Activated CD8-positive, alpha-beta memory T cell treated with anti-CD3 and anti-CD28 coated beads, Interleukin-2, amount 10 ng/mL, durations not matched to agents 7 days and 5 days (primary cell): ENCODE measurements at regions not wholly inside any gene's neighbourhood (a gene's known extent, or its start where the extent isn't known, plus 50 kb on each side); places are given as distances from the start of the nearest gene placed in this dataset.

ENCODE experiments used
- ATAC-seq: fragments of 150-1000 bp; cut with Tn5 transposase; one replicate; pipeline ENCODE4 v1.10.0; 2021; ENCODE audit warnings: moderate library complexity
- CTCF ChIA-PET: fragments of 350-600 bp; sonication (Branson Sonifier 250); formaldehyde crosslinking; loops from one replicate; lab custom pipeline; 2021; ENCODE audit warnings: antibody characterized with exemption; lab: Charles Lee
- DNase-seq: peaks from one replicate; pipeline ENCODE4 v3.0.0-alpha.2; 2020
- H3K27ac Mint-ChIP-seq: one replicate; pipeline ENCODE4 v1.8.0; 2021; ENCODE audit warnings: mild to moderate bottlenecking, mixed read lengths
- H3K27me3 Mint-ChIP-seq: one replicate; pipeline ENCODE4 v1.8.0; 2021; ENCODE audit warnings: mixed read lengths
- H3K36me3 Mint-ChIP-seq: one replicate; pipeline ENCODE4 v1.8.0; 2021; ENCODE audit warnings: mild to moderate bottlenecking, mixed read lengths
- H3K4me1 Mint-ChIP-seq: one replicate; pipeline ENCODE4 v1.8.0; 2021; ENCODE audit warnings: mixed read lengths
- H3K4me3 Mint-ChIP-seq: one replicate; pipeline ENCODE4 v1.8.0; 2021; ENCODE audit warnings: mild to moderate bottlenecking, moderate library complexity, mixed read lengths
- H3K9me3 Mint-ChIP-seq: one replicate; pipeline ENCODE4 v1.8.0; 2022; ENCODE audit warnings: low read depth, mixed read lengths

DNA sequence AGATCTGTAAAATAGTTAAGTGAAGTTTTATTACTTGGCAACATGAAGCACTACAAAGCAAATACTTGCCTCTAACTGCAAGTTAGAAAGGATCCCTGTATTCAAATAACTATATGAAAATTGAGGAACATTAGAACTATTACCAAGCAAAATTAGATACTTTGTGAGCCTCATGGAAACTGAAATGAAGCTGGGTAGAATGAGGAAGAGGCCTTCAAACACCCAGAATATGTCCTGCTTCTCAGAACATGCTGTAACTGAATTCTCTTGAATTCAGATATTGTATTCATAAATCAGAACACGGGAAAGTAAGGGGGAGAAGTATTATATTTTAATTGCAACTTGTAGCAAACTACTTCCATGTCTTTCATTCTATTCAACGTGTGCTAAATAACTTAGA lies 947.9 kb downstream of the PCDH17 start:
- ATAC-seq, result no peak
- DNase-seq, result no peak
- Mint-ChIP-seq H3K4me3 (no peak overlapping the region), H3K27me3 (no peaks in the 10 kb centered on the region), H3K9me3 (peaks cover 15% of the 10 kb centered on the region), H3K4me1 (no peaks in the 10 kb centered on the region), H3K27ac (no peak overlapping the region), H3K36me3 (no peaks in the 10 kb centered on the region)
- CTCF ChIA-PET, result no interaction called here

DNA sequence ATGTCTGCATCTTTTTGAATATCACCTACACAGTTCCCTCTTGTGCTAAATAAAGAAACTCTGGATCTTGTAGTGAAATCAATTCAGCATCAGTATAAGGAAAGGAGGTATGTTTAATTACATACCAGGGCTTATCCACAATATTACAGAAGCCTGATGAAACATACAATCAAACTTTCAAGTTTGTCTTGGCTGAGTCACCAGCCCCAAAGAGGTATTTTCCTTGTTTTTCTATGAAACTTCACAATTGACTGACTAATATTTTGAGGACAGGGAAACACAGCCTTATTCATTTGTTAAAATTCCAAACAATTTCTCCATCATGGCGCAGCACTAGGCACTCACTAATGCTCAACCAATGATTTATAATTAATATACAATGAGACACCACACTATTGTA lies 952.4 kb downstream of the PCDH17 start:
- peaks cover under 1% of the 10 kb centered on the region for H3K9me3 Mint-ChIP-seq
- no peaks in the 10 kb centered on the region for H3K4me1 Mint-ChIP-seq
- no peaks in the 10 kb centered on the region for H3K36me3 Mint-ChIP-seq
- no peaks in the 10 kb centered on the region for H3K27me3 Mint-ChIP-seq
- no peak overlapping the region for H3K27ac Mint-ChIP-seq
- H3K4me3 Mint-ChIP-seq, result no peak overlapping the region
- DNase-seq (no peak), ATAC-seq (no peak)
- CTCF ChIA-PET, result no interaction called here

DNA sequence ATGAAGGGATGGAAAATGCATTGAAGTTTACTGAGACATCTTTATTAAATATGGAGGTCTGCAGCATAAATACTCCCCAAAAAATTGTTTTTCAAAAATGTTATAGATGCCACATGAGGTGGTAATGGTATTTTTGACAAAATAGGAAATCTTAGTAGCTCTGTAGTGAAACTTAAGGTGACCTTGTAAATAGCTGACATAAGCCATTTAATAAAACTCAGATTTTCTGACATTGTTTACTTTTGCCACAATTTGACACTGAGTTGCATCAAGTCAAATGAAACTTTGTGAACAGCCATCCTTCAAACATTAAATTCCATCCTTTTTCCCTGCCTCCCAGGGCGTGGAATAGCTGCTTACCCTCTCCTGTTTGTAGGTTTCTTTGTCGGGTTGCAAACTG lies 953.1 kb downstream of the PCDH17 start:
- CTCF ChIA-PET, result no interaction called here
- H3K4me3 Mint-ChIP-seq, result no peak overlapping the region
- H3K27ac Mint-ChIP-seq, result no peak overlapping the region
- no peaks in the 10 kb centered on the region for H3K9me3 Mint-ChIP-seq
- no peaks in the 10 kb centered on the region for H3K36me3 Mint-ChIP-seq
- H3K4me1 Mint-ChIP-seq, result no peaks in the 10 kb centered on the region
- DNase-seq (no peak), ATAC-seq (no peak)
- H3K27me3 Mint-ChIP-seq, result no peaks in the 10 kb centered on the region

DNA sequence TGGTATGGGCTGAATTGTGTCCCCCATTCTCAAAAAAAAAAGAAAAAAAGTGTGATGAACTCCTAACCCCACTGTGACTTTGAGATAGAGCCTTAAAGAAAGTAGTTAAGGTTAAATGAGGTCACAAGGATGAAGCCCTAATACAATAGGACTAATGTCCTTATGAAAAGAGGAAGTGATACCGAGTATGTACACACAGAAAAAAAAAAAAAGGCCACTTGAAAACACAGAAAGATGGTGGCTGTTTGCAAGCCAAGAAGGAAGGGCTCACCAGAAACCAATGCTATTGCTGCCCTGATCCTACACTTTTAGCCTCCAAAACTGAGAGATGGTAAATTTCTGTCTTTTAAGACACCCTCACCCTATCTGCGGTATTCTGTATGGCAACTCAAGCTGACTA lies 955.6 kb downstream of the PCDH17 start:
- Mint-ChIP-seq H3K36me3 (no peaks in the 10 kb centered on the region), H3K4me3 (no peak overlapping the region), H3K27me3 (no peaks in the 10 kb centered on the region), H3K4me1 (no peaks in the 10 kb centered on the region), H3K27ac (no peak overlapping the region), H3K9me3 (peaks cover 3% of the 10 kb centered on the region)
- CTCF ChIA-PET, result no interaction called here
- ATAC-seq, result no peak
- no peak for DNase-seq

DNA sequence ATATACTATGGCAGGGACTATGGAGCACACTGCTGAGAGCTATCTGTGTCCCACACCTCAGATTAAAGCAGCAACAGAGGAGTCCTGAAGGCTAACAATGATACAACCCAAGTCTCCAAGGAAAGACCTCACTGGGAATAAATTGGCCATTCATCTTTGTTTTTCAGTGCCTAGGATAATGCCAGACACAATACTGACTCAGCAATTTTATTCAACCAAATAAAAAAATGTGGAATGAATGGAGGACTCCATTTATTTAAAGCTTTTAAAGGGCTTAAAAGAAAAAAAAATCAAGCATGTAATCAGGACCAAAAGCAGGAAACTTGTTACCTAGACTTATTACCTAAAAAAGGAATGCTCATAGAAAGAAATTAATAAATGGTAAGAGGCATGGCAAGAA lies 960.5 kb downstream of the PCDH17 start:
- DNase-seq (no peak), ATAC-seq (no peak)
- Mint-ChIP-seq H3K9me3 (peaks cover 6% of the 10 kb centered on the region), H3K27ac (no peak overlapping the region), H3K36me3 (no peaks in the 10 kb centered on the region), H3K27me3 (no peaks in the 10 kb centered on the region), H3K4me3 (no peak overlapping the region), H3K4me1 (no peaks in the 10 kb centered on the region)
- CTCF ChIA-PET, result no interaction called here

DNA sequence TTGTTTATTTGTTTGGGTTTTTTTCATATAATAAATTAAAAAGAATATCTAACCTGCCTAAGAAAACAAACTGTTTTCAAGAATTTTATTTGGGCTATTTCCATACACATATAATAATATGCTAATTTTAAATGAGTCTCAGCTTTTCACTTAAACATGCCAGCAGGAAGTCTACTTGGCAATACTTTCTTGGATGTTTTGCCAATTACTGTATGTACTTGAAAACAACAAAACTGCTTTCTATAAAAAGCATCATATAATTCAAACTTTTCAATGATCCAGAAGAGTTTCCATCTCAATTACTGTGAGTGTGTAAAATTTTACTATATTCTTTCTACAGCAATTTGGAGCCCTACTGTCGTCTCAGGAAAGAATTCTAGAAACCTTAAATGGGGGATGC lies 961.2 kb downstream of the PCDH17 start:
- H3K36me3 Mint-ChIP-seq, result no peaks in the 10 kb centered on the region
- H3K4me3 Mint-ChIP-seq, result no peak overlapping the region
- no peaks in the 10 kb centered on the region for H3K27me3 Mint-ChIP-seq
- peaks cover 6% of the 10 kb centered on the region for H3K9me3 Mint-ChIP-seq
- no peaks in the 10 kb centered on the region for H3K4me1 Mint-ChIP-seq
- DNase-seq (no peak), ATAC-seq (no peak)
- no peak overlapping the region for H3K27ac Mint-ChIP-seq
- CTCF ChIA-PET, result no interaction called here

DNA sequence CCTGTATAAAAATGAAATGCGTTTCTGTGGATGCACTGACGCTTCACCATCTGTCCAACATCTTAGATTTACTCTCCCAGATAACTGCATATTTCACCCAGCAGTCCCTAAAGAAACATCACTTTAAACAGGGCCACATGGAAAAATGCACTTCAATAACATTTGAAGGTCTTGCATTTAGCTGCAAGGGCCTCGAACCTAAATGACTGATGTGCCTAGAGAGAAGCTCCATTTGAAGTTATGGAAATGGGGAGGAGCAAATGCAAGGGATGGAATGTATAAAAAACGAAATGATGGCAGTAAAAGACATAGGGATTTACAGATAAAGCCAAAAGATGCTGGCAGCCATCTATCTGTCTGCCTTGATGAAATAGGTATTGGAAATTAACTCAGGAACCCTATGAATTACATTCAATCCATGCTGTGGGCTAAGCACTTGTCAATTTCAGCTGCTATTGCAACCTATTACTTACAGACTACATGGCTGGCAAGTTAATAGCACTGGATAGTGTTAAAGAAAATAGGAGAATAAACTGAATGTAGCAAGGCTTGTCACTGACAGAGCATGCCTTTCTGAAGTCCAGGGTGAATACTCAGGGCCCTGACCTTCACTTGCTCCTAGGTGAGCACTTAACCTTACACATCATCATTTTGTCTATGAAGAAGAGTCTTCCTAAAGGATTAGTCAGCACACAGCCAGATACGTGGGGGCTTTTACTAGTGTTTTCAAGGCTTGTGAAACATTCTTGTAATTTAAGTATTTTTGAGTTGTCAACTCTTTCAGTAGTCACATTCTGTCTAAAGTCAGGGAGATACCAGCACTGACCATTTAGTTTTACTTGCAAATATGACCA lies 963.4 kb downstream of the PCDH17 start:
- no peak for DNase-seq
- Mint-ChIP-seq H3K4me3 (no peak overlapping the region), H3K27me3 (no peaks in the 10 kb centered on the region), H3K4me1 (no peaks in the 10 kb centered on the region), H3K27ac (no peak overlapping the region), H3K9me3 (peaks cover 6% of the 10 kb centered on the region), H3K36me3 (no peaks in the 10 kb centered on the region)
- CTCF ChIA-PET, result no interaction called here
- no peak for ATAC-seq

DNA sequence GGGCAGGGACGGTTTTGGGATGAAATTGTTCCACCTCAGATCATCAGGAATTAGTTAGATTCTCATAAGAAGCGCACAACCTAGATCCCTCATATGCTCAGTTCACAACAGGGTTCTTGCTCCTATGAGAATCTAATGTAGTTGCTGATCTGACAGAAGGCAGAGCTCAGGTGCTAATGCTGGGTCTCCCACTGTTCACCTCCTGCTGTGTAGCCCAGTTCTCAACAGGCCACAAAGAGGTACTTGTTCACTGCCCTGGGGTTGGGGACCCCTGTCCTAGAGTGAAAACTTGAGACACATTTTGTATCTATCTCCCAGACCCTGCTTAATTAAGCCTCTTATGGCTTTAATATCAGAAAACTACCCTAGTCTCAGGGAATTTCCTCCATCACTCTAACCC lies 966.0 kb downstream of the PCDH17 start:
- Mint-ChIP-seq H3K36me3 (no peaks in the 10 kb centered on the region), H3K27ac (no peak overlapping the region), H3K9me3 (peaks cover 11% of the 10 kb centered on the region), H3K27me3 (no peaks in the 10 kb centered on the region), H3K4me1 (no peaks in the 10 kb centered on the region), H3K4me3 (no peak overlapping the region)
- ATAC-seq, result no peak
- CTCF ChIA-PET, result no interaction called here
- DNase-seq, result no peak

DNA sequence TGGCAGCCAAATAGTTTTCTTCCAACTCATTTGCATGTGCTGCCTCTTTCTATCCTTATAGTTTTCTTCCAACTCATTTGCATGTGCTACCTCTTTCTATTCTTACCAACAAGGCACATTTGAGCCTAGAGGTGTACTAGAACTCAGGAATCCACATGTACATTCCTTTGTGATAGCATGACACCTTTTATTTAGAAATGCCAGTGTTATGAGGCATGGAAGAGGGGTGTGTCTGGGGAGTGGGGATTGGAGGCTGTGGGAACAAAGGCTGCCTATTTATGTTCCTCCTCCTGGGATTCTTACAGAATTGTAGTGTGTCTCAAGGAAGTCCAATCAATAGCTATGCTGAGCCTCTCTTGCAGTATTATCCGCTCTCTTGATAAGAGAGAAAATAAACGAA lies 966.7 kb downstream of the PCDH17 start:
- no peak for ATAC-seq
- CTCF ChIA-PET, result no interaction called here
- peaks cover 12% of the 10 kb centered on the region for H3K9me3 Mint-ChIP-seq
- no peaks in the 10 kb centered on the region for H3K36me3 Mint-ChIP-seq
- no peaks in the 10 kb centered on the region for H3K4me1 Mint-ChIP-seq
- no peaks in the 10 kb centered on the region for H3K27me3 Mint-ChIP-seq
- DNase-seq, result no peak
- no peak overlapping the region for H3K27ac Mint-ChIP-seq
- no peak overlapping the region for H3K4me3 Mint-ChIP-seq

DNA sequence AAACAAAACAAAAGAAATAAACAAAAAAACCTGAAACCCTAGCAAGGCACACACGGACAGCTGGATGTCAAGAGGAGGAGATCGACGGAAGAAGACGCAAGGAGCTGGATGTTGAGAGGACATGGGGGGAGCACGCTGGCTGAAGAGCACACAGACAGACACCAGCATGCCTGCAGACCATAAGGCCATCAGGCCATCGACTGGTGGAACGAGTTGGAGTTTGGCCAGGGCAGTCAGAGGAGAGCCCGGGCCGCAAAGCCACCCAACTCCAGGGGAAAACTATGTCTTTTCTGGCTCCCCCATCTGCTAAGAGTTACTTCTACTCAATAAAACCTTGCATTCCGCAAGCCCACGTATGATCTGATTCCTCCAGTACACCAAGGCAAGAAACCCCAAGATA lies 979.6 kb downstream of the PCDH17 start:
- H3K4me1 Mint-ChIP-seq, result no peaks in the 10 kb centered on the region
- H3K27me3 Mint-ChIP-seq, result no peaks in the 10 kb centered on the region
- DNase-seq (no peak), ATAC-seq (no peak)
- peaks cover 17% of the 10 kb centered on the region for H3K9me3 Mint-ChIP-seq
- peaks cover 2% of the 10 kb centered on the region for H3K36me3 Mint-ChIP-seq
- CTCF ChIA-PET, result no interaction called here
- H3K27ac Mint-ChIP-seq, result no peak overlapping the region
- H3K4me3 Mint-ChIP-seq, result no peak overlapping the region

DNA sequence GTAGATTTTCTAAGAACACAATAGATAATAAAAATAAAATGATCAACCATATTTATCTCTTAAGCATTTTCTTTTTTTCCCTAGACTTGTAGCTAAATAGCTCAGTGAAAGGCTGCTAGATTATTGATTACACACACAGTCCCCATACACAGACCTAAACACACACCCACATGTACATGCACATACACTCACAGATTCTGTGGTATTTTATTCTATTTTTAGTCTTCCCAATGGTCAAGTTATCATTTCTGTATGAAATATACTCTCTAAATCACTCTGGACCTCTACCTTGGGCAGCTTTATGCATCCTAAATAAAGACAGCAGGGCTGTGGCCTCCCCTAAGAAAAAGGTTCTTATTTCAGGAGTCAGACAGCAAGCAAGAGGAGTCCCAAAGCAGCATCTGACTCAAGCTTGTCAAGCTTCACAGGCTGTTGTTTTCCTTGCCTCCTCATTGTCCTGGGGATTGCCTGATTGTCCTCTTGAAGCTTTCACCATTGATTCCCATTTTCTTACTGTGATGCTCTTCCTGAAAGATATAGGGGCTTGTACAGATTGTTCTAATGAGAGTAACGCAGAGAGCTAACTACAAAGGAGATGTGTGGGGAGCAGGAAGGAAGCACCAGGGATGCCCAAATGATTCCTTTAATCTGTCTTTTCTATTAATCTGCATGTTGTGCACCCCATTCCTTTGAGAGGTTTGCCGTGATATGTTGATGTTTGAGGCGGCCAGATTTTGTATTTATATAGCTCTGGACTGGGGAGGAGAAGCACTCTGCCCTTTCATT lies 986.5 kb downstream of the PCDH17 start:
- Mint-ChIP-seq H3K4me1 (no peaks in the 10 kb centered on the region), H3K27me3 (no peaks in the 10 kb centered on the region), H3K27ac (no peak overlapping the region), H3K9me3 (peaks cover 5% of the 10 kb centered on the region), H3K4me3 (no peak overlapping the region), H3K36me3 (no peaks in the 10 kb centered on the region)
- CTCF ChIA-PET, result no interaction called here
- ATAC-seq, result no peak
- no peak for DNase-seq

DNA sequence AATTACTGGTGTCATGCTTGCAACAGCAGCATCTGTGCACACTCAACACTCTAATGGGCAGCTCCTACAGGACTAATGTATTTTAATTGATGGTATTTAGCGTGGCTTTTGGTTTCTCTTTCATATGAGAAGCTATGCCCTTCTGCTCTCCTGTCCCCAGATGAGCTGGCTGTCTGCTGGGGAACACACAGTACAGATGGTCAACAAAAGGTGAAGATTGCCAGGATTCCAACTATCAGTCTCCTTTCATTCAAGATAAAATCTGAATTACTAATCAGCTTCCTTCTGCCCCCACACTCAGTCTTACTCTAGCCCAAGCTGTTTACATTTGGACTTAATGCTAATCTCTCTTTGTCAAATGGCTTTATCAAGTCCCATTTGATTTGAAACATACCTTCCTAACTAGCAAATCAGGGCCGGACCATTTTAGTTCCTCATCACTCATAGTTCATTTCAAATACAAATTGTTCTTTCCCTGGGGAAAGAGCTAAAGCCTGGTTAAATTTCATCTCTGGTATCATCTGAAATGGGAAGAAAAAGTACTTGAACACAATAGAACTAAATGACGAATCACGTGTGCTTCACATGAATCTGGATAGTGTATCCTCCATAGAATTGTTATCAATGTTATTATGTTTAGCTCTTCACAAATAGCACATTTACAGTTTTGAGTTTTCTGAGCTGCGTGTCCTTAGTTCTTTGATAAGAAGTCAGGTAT lies 988.0 kb downstream of the PCDH17 start:
- H3K27me3 Mint-ChIP-seq, result no peaks in the 10 kb centered on the region
- ATAC-seq, result no peak
- no peak overlapping the region for H3K27ac Mint-ChIP-seq
- H3K4me1 Mint-ChIP-seq, result no peaks in the 10 kb centered on the region
- no peak for DNase-seq
- H3K9me3 Mint-ChIP-seq, result no peaks in the 10 kb centered on the region
- H3K4me3 Mint-ChIP-seq, result no peak overlapping the region
- CTCF ChIA-PET, result no interaction called here
- no peaks in the 10 kb centered on the region for H3K36me3 Mint-ChIP-seq

DNA sequence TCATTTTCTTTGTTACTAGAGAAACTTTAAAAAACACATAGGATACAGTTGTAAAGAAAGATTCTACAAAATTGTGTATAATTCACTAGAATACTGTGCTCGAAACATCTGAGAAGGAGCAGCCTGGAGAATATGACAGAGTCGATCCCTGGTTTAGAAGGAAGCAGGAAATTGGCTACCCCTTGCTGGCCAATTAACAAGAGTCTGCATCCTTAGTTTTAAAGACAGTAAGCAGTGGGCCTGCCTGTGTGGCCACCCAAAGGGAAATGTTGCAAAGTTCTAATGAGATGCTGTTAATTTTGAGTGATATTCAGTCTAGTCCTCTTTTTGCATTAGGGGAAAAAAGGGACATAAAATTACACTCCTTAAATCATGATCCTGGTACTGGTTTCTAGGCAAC lies 988.6 kb downstream of the PCDH17 start:
- H3K9me3 Mint-ChIP-seq, result no peaks in the 10 kb centered on the region
- no peak overlapping the region for H3K4me3 Mint-ChIP-seq
- H3K27ac Mint-ChIP-seq, result no peak overlapping the region
- H3K4me1 Mint-ChIP-seq, result no peaks in the 10 kb centered on the region
- CTCF ChIA-PET, result no interaction called here
- no peaks in the 10 kb centered on the region for H3K36me3 Mint-ChIP-seq
- H3K27me3 Mint-ChIP-seq, result no peaks in the 10 kb centered on the region
- no peak for ATAC-seq
- DNase-seq, result no peak
